22Rv1 (cell line): ENCODE measurements at regions not wholly inside any gene's neighbourhood (a gene's known extent, or its start where the extent isn't known, plus 50 kb on each side); places are given as distances from the start of the nearest gene placed in this dataset.

Source experiments
- ZFX ChIP-seq: fragments of 450-650 bp; IDR thresholded peaks from 2 replicates; pipeline ENCODE4 v1.6.1; 2017; ENCODE audit warnings: antibody characterized with exemption, borderline replicate concordance
- TF ChIP-seq, protein P1 (sequence below): fragments of 450-650 bp; IDR thresholded peaks from 2 replicates; pipeline ENCODE4 v1.5.1; 2017; ENCODE audit warnings: mild to moderate bottlenecking

GRCh38 chr1:184860535-184860934 is 105.9 kb upstream of the EDEM3 start:
- TF ChIP-seq, protein P1, sequence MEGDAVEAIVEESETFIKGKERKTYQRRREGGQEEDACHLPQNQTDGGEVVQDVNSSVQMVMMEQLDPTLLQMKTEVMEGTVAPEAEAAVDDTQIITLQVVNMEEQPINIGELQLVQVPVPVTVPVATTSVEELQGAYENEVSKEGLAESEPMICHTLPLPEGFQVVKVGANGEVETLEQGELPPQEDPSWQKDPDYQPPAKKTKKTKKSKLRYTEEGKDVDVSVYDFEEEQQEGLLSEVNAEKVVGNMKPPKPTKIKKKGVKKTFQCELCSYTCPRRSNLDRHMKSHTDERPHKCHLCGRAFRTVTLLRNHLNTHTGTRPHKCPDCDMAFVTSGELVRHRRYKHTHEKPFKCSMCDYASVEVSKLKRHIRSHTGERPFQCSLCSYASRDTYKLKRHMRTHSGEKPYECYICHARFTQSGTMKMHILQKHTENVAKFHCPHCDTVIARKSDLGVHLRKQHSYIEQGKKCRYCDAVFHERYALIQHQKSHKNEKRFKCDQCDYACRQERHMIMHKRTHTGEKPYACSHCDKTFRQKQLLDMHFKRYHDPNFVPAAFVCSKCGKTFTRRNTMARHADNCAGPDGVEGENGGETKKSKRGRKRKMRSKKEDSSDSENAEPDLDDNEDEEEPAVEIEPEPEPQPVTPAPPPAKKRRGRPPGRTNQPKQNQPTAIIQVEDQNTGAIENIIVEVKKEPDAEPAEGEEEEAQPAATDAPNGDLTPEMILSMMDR = no peak
- TF ChIP-seq ZFX = no peak
